GM19193 (cell line): ENCODE measurements at regions not wholly inside any gene's neighbourhood (a gene's known extent, or its start where the extent isn't known, plus 50 kb on each side); places are given as distances from the start of the nearest gene placed in this dataset.

Source experiments
- POLR2A ChIP-seq: IDR thresholded peaks from 4 replicates; pipeline ENCODE4 v1.6.1; 2011; ENCODE audit not compliant: insufficient read depth, insufficient read length; ENCODE audit errors: extremely low read depth

DNA sequence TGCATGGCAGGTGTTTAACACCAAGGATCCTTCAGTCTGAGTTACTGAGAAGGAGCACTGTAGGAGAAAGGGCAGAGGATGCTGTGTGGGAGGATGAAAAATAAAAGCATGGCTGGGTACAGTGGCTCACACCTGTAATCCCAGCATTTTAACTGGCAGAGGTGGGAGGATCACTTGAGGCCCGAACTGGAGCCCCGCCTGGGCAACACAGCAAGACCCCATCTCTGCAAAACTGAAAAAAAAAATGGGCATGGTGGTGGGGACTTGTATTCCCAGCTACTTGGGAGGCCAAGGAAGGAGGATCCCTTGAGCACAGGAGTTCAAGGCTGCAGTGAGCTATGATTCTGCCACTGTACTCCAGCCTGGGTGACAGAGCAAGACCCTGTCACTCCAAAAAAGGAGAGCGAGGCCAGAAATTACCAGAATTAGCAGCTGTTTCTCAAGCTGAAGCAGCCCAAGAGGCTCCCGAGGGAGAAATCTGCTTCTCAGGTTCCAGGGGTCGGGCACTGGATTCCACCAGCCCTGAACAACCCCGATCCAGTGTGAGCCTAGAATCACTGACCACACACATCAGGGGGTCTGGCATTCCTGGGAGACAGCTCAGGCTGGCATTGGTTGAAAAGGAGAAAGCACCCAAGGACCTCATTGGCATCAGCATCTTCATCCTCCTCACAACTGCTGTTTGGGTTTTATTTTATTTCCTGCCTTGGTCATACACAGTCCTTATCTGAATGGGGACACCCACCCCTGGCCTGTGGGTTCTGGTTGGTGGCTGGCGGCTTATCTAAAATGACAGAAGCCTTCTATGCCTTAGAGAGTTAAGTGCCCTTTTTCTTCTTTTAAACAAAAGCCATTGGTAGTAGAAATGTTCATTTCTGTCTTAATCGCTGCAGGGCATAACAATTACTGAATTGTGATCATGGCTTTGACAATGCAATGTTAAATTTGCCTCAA lies 66.3 kb upstream of the TRIM2 start:
- TF ChIP-seq POLR2A: no peak

DNA sequence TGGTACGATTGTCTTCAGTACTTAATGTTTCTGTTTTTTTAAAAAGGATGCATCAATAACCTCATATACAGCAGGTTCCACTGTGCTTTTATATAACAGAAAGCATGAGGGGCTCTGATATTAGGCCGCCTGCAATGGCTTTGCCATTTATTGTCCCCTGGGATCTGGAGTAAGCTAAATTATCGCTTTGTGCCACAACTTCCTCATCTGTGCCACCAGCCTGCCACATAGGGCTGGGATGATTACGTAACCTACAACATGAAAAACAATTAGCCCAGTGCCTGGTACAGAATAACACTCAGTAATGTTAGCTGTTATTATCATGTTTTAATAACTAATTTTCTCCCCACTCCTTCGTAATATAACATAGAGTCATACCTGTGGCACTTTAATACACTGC lies 65.5 kb upstream of the TRIM2 start:
- no peak for TF ChIP-seq POLR2A

DNA sequence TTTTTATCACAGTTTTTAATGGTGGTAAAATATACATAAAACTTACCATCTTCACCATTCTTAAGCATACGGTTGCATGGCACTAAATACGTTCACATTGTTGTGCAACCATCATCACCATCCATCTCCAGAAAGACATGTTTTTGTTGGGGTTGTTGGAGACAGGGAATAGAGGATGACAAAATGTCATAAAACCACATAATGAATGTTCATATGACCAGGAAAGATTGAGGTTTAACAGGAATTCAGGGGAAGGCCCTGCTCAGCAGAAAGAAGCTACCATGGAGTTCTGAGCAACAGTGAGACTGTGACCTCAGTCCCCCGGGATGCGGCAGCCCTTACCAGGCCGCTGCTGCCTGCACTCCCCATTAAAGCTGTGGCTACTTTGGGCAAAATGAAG lies 63.9 kb upstream of the TRIM2 start:
- no peak for TF ChIP-seq POLR2A

DNA sequence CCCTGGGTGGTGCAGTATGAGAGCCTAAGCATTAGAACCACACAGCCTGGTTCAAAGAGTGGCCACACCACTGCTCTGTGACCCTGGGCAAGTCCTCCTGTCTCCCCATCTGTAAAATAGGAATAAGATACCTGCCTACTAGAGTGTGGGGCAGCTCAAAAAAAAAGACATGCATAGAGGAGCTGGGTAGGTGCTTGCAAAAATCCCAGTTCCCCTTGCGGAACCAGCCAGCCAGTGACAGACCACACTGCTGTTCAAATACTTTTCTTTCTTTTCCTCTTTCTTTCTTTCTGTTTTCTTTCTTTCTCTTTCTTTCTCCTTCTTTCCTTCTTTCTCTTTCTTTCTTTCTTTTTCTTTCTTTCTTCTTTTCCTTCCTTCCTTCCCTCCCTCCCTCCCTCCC lies 63.0 kb upstream of the TRIM2 start:
- no peak for TF ChIP-seq POLR2A

DNA sequence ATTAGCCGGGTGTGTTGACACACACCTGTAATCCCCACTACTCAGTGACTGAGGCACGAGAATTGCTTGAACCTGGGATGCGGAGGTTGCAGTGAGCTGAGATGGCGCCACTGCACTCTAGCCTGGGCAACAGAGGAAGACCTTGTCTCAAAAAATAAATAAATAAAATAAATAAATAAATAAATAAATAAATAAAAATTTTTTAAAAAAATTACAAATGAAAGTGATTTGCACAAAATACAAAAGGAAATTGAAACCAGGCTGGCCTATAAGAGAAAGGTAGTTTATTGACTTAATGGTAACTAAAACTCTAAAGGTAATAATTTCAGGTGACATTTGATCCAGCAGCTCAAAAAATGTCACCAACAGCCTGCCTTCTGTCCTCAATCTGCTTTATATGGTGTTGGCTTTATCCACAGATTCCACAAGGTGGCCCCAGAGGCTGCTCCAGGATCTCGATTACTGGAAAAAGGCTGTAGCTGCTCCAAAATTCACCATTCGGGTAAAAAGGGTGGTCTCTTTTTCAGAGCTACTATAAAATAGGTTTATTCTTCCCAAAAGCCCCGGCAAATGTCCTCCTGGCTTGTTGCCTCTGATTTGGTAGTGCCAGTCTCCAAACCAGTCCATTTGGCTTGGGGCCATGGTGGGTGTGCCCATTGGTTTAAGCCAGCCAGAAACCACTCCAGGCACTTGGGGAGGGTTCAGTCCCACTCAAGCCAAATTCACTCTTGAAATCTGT lies 61.4 kb upstream of the TRIM2 start:
- no peak for TF ChIP-seq POLR2A

DNA sequence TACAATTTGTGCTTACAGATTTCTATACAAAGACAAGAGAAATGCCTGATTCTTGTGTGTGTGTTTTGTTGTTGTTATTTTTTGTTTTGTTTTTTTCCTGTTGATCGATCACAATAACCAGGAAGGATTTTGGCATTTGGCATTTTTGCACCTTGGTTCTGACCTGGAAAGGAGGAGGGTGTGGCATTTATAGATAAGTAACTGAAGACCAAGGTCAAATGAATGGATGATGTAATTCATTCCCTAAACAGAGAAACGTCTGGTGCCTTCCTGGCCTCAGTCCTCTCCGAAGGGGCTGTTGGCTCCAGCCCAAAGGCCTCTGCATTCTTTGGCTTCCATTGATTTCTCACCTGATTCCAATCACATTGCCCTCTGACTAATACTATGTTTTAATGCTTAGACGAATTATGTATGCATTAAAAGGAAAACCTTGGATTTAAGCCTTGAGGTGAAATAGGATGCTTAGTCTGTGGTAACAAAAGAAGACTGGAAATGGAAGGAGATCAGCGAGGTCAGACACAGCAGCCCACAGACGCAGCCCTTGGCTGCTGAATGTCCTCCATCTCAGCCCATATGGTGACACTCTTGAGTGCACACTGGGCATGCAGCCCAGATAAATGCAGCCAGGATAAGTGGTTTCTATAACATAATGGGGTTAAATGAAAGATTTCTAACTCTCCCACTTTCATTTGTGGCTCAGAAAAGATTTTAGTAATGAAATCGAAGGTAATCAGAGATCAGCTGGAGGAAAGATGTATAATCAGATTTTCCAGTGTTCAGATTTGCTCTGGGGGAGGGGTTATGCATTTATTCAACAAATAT lies 60.5 kb upstream of the TRIM2 start:
- TF ChIP-seq POLR2A: no peak

DNA sequence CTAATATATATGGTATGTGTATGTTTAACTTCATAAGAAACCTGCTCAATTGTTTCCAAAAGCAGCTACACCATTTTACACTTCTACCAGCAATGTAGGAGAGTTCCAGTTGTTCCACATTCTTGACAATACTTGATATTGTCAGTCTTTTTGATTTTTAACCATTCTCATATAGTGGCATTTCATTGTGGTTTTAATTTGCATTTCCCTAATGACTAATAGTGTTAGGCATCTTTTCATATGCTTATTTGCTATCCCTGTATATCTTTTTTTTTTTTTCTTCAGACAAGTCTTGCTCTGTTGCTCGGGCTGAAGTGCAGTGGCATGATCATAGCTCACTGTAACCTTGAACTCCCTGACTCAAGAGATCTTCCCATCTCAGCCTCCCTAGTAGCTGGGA lies 58.2 kb upstream of the TRIM2 start:
- no peak for TF ChIP-seq POLR2A

DNA sequence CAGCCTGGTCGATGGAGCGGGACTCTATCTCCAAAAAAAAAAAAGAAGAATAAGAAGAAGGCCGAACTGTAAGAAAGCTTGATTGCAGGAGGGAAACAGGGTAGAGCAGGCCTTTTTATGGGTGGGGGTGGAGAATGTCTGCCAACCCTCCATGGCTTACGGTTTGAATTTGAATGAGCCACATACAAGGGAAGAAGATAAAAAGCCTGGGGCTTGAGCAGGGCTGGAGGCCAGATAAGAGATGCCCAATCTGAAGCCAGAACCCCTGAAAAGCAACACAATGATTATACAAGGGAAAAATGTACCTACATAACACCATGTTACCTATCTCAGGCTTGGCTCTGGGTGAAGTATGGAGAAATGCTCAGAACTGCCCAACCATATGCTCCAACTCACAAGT lies 57.3 kb upstream of the TRIM2 start:
- no peak for TF ChIP-seq POLR2A

DNA sequence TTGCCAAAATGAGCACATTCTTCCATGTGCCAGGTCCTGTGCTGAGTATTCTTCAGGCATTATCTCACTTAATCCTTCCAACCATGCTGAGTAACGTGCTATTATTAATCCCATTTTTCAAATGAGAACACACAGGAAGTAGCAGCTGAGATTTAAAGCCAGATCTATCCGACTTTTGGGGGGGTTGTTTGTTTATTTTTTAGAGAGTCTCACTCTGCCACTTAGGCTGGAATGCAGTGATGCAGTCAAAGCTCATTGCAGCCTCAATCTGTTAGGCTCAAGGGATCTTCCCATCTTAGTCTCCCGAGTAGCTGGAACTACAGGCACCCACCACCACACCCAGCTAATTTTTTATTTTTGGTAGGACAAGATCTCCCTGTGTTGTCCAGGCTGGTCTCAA lies 55.5 kb upstream of the TRIM2 start:
- no peak for TF ChIP-seq POLR2A

DNA sequence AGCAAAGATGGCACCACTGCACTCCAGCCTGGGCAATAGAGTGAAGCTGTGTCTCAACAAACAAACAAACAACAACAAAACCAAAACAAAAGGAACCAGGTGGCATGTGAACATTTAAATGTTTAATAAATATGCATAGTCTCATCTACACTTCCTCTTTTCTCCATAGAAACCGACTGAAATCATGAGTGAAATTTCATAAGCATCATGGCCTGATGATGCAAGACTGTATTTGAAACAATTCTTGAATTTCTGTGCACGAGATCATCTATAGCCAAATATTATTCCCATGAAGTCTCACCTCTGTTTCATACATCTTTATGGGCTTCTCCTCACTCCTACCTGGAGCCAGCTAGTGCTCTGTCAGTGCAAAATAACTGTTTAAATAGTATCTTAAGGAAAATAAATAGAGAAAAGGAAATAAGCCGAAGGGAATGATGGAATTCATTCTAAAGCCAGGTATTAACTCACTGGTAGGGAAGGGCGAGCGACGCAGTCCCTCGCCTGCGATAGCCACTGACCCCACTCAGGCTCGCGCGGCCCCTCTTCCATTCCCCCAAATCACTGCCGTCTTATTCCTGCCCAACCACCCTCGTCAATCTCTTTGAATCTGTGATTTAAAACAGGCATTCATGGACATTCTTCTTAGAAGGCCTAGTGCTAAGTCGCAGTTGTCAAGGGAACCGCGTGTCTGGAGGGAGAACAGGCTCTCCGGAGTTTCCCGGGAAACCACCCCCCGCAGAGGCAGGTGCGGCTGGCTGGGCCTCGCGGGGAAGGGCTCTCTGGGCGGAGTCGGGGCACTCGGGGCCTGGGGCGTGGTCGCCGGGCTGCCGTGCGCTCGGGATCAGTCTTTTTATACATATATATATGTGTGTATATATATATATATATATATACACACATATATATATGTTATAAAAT lies 52.4 kb upstream of the TRIM2 start:
- TF ChIP-seq POLR2A: no peak

DNA sequence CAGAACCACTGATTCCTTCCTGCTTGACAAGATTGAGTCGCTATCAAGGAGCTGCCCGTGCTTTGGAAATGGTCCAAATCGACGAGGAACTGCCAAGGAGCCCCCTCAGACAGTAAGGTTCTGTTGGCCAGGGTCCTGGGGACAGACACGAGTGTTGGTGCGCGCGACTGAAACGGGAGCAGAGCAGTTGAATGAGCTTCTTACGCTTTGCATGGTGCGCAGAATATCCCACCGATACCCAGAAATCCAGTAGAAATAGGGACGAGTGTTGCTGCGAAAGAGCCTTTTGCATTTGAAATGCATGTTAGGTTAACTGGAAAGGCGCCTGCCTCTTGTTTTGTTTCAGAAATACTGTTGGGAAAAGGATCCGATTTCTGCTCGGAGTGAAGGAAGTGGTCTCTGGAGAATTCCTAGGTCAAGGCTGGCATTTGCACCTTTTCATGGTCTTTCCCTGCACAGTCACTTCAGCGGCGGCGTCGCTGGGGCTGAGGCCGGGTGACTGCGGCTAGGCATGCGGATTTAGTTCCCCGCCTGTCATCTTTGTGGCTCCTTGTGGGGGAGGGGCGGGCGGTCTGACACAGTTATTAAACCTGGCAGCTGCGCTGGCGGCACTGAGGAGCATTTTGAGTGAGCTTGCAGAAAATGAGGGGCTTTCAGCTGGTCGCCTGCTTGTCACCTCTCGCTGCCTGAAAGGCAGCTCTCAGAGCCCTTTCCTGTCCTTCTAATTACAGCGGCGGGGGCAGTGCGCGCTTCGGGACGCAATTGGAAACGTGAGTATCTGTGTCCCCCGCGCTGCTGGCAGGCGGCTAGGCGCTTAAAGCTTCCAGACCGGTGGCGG lies 51.5 kb upstream of the TRIM2 start:
- TF ChIP-seq POLR2A: no peak

DNA sequence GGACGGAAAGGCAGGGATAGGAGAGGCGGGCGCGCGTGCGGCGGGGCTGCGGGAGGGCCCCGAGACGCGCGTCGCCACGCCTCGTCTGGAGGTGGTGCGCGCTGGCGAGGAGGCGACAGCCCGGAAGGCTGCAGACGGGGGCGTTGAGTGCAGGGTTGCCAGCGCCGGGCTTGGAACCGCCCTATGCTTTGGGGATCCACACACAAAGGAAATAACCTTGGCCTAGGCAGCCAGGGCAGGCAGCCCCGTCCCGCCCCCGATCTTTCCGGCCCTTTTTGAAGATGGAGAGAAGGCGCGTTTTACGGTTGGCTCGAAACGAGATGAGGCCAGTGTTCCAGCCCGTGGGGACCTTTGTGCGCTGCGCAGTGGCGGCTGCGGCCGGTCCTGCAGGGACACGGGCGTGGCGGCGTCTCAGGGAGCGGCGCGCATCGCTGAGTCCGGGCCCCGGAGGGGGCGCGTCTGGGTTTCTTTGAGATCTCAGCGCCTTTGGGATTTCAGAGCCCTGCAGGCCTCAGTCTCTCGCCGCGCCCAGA lies 50.8 kb upstream of the TRIM2 start:
- peak; percentile 18 for TF ChIP-seq POLR2A

DNA sequence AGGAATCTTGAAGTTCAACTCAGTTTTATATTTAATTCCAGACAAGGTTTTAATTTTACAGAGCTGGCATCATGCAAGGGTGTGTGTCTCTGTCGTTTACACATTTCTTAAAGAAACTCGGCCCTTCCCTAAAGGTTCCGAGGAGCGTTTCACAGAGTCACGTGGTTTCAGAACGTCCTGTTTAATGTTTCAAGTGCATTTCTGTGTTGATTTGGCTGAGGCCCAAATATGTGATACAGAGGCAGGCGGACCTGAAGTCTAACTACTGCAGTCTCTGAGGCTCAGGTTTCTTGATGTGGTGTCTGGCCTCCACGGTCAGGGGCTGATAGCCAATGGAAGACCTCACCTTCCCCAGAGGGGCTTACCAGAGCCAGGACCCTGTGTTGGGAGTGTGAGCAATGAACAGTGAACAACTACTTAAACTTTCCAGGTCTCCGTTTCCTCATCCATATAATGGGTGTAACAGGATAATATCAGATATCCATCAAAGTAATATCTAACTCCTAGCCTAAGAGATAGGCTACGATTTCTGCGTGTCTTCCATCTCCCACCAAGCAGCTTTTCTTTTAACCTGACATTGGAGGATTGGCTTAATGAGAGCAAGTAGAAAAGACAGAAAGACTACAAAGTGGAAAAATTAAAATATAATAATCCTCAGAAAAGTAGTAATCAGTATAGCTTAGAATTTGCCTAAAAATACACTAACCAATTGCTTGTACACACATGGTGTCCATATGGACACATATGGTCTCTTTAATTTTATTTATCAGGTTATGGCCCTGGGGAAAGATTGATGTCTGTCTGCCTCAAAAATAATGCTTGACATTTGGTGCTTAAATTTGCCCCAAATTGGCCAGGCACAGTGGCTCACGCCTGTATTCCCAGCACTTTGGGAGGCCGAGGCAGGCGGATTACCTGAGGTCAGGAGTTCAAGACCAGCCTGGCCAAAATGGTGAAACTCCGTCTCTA lies 50.0 kb upstream of the TRIM2 start:
- no peak for TF ChIP-seq POLR2A
